ENCODE measurements at regions not wholly inside any gene's neighbourhood (a gene's known extent, or its start where the extent isn't known, plus 50 kb on each side); places are given as distances from the start of the nearest gene placed in this dataset.

- TF ChIP-seq CTCF (IDR thresholded peaks at IDR 0.05): no peak
- no peak for TF ChIP-seq POLR2A (IDR thresholded peaks at IDR 0.05)
Observed at GRCh38 chr11:27871056-27871455, 170.8 kb upstream of the BDNF start.
